ENCODE measurements at regions not wholly inside any gene's neighbourhood (a gene's known extent, or its start where the extent isn't known, plus 50 kb on each side); places are given as distances from the start of the nearest gene placed in this dataset.

GRCh38 chr6:169042061-169042460, 211.6 kb downstream of the THBS2 start:
- TF ChIP-seq, protein P1, sequence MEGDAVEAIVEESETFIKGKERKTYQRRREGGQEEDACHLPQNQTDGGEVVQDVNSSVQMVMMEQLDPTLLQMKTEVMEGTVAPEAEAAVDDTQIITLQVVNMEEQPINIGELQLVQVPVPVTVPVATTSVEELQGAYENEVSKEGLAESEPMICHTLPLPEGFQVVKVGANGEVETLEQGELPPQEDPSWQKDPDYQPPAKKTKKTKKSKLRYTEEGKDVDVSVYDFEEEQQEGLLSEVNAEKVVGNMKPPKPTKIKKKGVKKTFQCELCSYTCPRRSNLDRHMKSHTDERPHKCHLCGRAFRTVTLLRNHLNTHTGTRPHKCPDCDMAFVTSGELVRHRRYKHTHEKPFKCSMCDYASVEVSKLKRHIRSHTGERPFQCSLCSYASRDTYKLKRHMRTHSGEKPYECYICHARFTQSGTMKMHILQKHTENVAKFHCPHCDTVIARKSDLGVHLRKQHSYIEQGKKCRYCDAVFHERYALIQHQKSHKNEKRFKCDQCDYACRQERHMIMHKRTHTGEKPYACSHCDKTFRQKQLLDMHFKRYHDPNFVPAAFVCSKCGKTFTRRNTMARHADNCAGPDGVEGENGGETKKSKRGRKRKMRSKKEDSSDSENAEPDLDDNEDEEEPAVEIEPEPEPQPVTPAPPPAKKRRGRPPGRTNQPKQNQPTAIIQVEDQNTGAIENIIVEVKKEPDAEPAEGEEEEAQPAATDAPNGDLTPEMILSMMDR (conservative IDR thresholded peaks at IDR 0.05) = no peak
- TF ChIP-seq EZH2 (IDR thresholded peaks at IDR 0.05; ENCODE audit: low read depth) = no peak
